Activated naive CD4-positive, alpha-beta T cell treated with anti-CD3 and anti-CD28 coated beads, Interleukin-2, amount 50 U/mL, for 72 hours (primary cell): ENCODE measurements at regions not wholly inside any gene's neighbourhood (a gene's known extent, or its start where the extent isn't known, plus 50 kb on each side); places are given as distances from the start of the nearest gene placed in this dataset.

ENCODE experiments used
- ATAC-seq, 2 donors: fragments of 150-1000 bp; cut with Tn5 transposase; 2 replicates each; pipeline ENCODE4 v1.10.0; 2021; ENCODE audit warnings: mild to moderate bottlenecking in 2 of 2, moderate library complexity in 2 of 2
- DNase-seq, 2 donors: peaks; one replicate each; pipeline ENCODE4 v3.0.0; 2021 to 2022; ENCODE audit warnings: low spot score in 2 of 2
- H3K27ac Mint-ChIP-seq, 2 donors: one replicate each; pipeline ENCODE4 v1.8.0; 2022; ENCODE audit warnings: mild to moderate bottlenecking in 2 of 2, mixed read lengths in 2 of 2
- H3K36me3 Mint-ChIP-seq, 2 donors: one replicate each; pipeline ENCODE4 v1.8.0; 2022; ENCODE audit warnings: mixed read lengths in 2 of 2
- H3K9me3 Mint-ChIP-seq, 2 donors: one replicate each; pipeline ENCODE4 v1.8.0; 2022; ENCODE audit warnings: mixed read lengths in 2 of 2

DNA sequence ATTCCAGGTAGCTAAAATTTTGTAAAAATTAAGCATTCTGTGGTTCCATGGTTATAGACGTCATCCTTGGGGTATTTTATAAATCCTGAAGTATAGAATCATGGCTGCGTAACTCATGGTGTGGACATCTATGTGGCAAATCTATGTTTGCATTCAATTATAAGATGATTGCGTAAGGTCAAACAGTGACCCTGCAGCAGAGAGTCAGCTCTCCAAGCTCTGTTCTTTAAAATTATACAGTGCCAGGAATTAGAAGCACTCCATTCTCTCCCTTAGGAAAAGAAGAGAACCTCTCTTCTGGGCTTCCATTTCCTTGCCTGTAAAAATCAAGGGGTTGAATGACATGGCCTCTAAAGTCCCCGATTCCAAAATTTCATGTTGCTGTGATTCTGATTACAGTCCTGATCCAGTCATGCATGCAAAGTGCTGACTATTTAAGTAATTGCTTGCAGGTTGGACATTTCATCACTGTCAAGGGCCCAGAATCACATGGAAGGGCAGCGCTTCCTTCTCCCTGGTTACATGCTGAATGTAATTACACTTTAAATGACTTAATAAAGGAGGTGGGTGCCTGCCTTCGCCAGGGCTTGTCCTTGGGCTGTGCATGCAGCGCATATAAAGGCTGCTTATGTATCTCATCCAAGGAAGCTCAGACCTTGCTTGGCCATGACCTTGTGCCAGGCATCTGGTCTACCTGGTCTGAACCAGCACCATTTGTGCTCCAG, 550.7 kb downstream of the TYW1 start:
- Mint-ChIP-seq H3K27ac (no peak overlapping the region), H3K9me3 (peaks cover 4 to 5% of the 10 kb centered on the region in 2 donors), H3K36me3 (no peaks in the 10 kb centered on the region)
- no peak for ATAC-seq
- no peak for DNase-seq

DNA sequence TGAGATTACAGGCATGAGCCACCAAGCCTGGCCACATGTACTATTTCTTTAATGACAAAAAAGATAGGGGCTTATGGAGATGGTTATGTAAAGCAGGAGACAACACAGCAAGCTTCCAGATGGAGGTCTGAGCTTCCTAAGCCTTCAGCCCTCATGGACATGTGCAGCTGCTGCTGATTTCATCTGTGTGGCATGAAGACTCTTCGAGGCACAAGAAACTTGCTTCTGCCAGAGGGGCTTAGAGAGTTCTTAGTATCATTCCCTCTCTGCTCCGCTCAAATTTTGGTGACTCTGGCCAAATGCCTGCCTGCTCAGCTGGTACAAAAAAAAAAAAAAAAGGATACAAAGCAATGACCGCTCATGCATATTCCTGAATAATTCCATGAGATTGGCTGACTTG, 552.5 kb downstream of the TYW1 start:
- no peaks in the 10 kb centered on the region for H3K36me3 Mint-ChIP-seq
- DNase-seq (no peak), ATAC-seq (no peak)
- H3K27ac Mint-ChIP-seq = no peak overlapping the region
- peaks cover 4 to 12% of the 10 kb centered on the region in 2 donors for H3K9me3 Mint-ChIP-seq

DNA sequence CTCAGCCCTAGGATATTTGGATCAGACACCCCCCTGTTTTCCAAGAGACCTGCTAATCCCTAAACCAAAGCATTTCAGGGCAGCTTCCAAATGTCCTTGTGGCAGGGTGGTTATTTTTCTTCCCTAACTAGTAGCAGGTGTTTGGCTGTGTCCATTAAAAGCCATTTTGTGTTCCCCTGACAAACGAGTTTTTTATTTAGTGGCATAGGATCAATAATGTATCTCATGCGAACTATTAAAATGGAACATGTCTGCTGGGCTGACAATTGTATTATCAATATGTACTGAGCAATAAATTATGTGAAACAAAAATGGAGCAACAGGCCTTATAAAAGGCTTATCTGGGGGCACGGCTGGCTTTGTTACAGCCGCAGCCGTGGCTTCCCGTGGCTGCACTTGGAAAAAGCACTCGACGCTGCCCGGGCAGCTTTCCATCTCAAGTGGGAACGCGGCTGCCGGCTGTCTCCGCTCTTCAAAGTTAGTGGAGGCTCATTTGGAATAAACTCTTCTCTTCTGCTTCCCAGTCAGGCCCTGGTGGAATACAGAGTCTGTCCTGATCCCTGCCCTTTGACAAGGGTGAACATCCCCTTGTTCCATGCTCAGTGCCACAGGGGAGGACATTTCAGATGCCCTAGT, 554.3 kb downstream of the TYW1 start:
- DNase-seq (no peak), ATAC-seq (no peak)
- H3K27ac Mint-ChIP-seq = no peak overlapping the region
- peaks cover 4 to 12% of the 10 kb centered on the region in 2 donors for H3K9me3 Mint-ChIP-seq
- no peaks in the 10 kb centered on the region for H3K36me3 Mint-ChIP-seq

DNA sequence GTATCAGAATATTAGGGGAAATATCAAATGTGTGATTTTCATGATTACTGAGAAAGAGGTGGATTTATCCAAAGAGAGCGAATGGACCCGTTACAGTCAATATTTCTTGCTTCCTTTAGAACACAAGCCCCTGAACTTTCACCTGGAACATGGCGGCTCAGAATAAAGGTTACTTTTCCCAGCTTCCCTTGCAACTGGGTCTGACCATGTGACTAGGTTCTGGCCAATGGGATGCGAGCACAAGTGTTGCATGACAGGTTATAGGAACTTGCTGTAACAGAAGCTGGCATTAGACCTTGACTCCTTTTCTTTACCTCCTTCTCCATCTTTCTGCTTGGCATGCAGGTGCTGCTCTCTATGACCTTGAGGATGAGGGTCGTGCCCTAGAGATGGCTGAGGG, 556.1 kb downstream of the TYW1 start:
- Mint-ChIP-seq H3K36me3 (no peaks in the 10 kb centered on the region), H3K27ac (no peak overlapping the region), H3K9me3 (peaks cover 6 to 12% of the 10 kb centered on the region in 2 donors)
- ATAC-seq (no peak), DNase-seq (no peak)

DNA sequence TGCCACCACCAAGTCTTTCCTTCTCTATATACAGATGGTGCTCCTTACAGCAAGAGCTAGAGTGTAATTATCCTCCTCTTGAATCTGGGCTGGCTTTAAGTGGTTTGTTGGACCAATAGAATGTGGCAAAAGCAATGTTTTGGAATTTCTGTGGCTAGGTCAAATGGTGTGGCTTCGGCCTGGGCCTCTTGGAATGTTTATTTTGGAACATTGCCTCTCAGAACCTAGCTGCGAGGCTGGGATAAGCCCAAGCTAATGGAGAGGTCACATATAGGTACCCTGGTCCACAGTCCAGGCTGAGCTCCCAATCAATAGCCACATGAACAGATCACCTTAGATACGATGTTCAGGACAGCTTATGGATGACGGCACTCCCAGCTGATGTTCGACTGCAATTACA, 556.7 kb downstream of the TYW1 start:
- DNase-seq = no peak
- Mint-ChIP-seq H3K36me3 (no peaks in the 10 kb centered on the region), H3K9me3 (peaks cover 5 to 12% of the 10 kb centered on the region in 2 donors), H3K27ac (no peak overlapping the region)
- ATAC-seq = no peak

DNA sequence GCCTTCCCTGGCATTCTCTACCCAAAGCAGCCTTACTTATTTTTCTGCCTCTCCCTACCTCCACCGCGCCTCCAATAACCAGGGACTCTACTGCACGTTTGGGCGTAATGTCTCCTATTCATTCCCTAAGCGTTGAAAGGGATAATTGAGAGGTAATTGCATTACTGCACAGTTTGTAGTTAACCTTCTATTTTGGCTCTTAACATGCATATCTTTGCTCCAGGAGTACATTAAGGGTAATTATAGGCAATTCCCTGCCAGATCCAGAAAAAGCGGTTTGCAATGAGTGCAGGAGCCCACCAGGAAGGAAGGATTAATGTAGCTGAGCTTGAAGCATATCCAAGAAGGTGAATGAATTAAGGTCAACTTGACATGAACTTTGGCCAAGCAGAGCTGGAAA, 558.4 kb downstream of the TYW1 start:
- peaks cover 8 to 25% of the 10 kb centered on the region in 2 donors for H3K9me3 Mint-ChIP-seq
- no peak overlapping the region for H3K27ac Mint-ChIP-seq
- no peaks in the 10 kb centered on the region for H3K36me3 Mint-ChIP-seq
- no peak for DNase-seq
- no peak for ATAC-seq

DNA sequence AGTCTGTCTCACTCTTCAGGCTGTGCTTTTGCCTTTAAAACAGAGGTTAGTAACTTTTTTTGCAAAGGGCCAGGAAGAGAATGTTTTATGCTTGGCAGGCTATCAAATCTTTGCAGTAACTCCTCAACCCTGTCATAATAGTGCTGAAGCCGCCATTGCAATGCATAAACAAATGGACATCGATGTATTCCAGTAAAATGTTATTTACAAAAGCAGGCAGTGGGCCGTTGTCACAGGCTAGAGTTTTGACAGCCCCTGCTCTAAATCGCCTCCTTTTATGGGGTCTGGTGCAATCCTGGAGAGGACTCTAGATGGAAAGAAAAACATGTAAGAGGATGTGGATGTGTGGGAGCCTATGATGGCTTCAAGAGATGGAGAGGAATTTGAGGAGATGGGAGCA, 568.3 kb downstream of the TYW1 start:
- DNase-seq = no peak
- H3K9me3 Mint-ChIP-seq = peaks cover 9 to 12% of the 10 kb centered on the region in 2 donors
- no peak overlapping the region for H3K27ac Mint-ChIP-seq
- ATAC-seq = no peak
- no peaks in the 10 kb centered on the region for H3K36me3 Mint-ChIP-seq

DNA sequence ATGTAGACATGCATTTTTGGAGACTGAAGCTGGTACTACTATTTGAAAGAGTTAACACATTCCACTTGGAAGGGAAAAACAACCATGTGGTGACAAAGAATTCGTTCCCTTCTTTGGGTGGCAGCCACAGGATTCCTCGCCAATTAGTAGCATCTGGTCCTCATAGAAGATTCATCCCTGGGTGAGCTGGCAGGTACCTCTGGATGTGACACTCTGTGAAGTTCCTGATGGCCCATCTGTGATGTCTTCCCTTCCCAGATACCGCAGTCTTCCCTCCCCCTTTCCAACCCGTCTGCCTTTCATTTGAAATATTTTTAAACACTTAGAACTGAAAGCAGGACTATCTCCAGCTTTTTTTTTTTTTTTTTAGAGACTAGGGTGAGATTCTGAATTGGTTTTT, 569.5 kb downstream of the TYW1 start:
- Mint-ChIP-seq H3K27ac (no peak overlapping the region), H3K9me3 (peaks cover 9 to 15% of the 10 kb centered on the region in 2 donors), H3K36me3 (no peaks in the 10 kb centered on the region)
- no peak for ATAC-seq
- no peak for DNase-seq

DNA sequence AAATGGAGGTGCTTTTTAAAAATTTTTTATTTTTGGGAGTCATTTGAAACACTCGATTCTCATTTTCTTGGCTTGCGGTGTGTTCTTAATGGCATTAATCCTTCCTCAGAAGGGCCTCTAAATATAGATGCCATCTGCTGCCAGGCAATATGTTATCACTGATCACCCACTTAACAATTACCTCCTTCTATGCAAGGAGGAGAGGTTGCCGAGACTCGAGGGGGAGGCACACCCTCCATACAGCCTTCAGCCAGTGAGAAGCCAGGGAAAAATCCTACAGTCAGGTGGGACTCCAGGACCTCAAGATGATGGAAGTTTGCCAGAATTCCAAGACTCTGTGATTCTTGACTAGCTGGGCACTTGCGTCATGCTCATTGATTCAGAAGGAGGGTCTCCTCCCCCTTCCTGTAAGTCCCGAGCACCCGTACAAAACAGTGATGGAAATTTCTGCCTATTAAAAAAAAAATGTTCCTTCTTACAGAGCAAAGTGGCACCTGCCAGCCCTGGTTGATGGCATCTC, 574.5 kb downstream of the TYW1 start:
- Mint-ChIP-seq H3K36me3 (no peaks in the 10 kb centered on the region), H3K9me3 (peaks cover 5 to 11% of the 10 kb centered on the region in 2 donors), H3K27ac (no peak overlapping the region)
- DNase-seq (no peak), ATAC-seq (no peak)

DNA sequence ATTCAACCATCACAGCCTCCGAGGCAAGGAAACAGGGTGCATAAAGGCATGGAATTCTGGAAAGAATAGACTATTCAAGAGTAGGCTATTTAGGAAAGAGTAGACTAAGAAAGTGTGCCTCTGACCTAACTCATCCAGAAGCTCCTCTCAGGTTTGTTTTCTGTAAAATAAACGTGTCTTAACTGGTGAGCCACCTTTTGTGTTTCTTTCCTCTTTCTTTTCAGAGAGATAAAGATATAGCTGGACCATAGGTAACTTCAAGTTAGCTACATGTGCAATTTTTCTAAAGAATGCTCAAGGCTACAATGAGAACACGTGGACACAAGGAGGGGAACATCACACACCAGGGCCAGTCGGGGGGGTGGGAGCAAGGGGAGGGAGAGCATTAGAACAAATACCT, 577.0 kb downstream of the TYW1 start:
- Mint-ChIP-seq H3K27ac (no peak overlapping the region), H3K36me3 (no peaks in the 10 kb centered on the region), H3K9me3 (peaks cover 5 to 11% of the 10 kb centered on the region in 2 donors)
- ATAC-seq = no peak
- no peak for DNase-seq

DNA sequence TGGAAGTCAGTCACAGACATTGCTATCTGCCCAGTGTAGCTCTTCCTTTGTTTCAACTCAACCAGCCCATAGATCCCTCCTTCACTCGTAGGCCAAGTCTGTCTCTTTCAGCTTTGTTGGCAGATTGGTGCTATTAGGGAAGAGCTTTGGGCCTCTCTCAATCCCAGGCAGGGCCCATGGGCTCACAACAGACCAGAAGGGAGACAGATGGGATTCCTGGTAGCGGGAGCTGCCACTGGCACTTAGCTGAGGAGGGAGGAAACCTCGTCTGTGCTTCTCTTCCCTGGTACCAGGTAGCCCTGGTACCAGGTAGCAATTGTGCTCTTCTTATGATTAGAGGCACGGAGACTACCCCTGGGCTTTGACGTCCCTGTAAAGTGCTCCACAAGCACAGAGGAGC, 592.0 kb downstream of the TYW1 start:
- H3K9me3 Mint-ChIP-seq = peaks cover 20 to 28% of the 10 kb centered on the region in 2 donors
- H3K27ac Mint-ChIP-seq = no peak overlapping the region
- DNase-seq = no peak
- no peak for ATAC-seq
- H3K36me3 Mint-ChIP-seq = peaks cover 0 to 6% of the 10 kb centered on the region in 2 donors

DNA sequence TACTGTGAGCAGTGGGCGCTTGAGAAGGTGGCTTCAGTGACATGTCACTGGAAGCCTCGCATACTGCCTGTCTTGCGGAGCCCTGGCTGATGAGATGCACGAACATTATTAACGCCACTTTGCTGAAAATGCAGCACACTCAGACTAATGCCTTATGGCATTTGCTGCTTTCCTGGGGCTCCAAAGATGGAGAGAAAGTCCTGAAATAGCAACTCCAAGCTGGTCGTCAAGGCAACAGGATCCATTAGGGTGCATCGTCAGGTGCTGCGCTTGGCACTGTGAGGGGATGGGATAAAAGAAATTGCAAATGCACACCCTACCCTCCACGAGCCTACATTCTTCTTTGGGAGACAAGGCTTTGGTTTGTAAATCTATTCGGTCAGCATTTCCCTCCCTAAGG, 592.5 kb downstream of the TYW1 start:
- Mint-ChIP-seq H3K9me3 (peaks cover 20 to 27% of the 10 kb centered on the region in 2 donors), H3K36me3 (peaks cover 0 to 2% of the 10 kb centered on the region in 2 donors), H3K27ac (no peak overlapping the region)
- ATAC-seq (no peak), DNase-seq (no peak)

DNA sequence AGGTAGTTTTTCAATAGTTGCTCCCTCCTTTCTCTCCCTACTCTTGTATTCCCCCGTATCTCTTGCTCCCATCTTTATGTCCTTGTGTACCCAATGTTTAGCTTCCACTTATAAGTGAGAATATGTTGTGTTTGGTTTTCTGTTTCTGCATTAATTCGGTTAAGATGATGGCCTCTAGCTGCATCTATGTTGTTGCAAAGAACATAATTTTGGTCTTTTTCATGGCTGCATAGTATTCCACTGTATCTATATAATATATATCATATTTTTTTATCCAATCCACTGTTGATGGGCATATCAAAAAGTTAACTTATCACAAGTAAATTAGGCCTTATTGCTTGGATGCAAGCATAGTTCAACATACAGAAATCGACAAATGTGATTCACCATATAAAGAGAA, 594.0 kb downstream of the TYW1 start:
- no peaks in the 10 kb centered on the region for H3K36me3 Mint-ChIP-seq
- DNase-seq = no peak
- no peak overlapping the region for H3K27ac Mint-ChIP-seq
- ATAC-seq = no peak
- H3K9me3 Mint-ChIP-seq = peaks cover 17 to 26% of the 10 kb centered on the region in 2 donors

DNA sequence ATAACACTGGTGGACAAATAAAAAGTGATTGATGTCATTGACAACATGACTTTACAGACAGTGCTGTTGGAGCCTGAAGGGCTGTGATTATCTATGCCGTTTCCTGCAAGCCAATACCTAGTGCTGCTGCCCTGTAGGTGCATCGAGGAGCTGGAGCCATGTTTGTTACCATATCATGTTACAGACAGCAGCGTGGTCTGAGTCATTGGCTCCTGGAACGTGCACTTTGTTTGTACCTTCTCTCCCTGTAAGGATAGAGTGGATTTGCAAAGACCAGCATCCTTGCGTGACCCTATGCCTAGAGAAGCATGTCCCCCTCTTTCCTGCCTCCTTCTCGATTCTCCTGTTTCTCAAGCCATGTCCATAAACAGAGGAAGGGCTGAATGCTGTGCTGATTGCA, 597.2 kb downstream of the TYW1 start:
- no peaks in the 10 kb centered on the region for H3K36me3 Mint-ChIP-seq
- DNase-seq (no peak), ATAC-seq (no peak)

DNA sequence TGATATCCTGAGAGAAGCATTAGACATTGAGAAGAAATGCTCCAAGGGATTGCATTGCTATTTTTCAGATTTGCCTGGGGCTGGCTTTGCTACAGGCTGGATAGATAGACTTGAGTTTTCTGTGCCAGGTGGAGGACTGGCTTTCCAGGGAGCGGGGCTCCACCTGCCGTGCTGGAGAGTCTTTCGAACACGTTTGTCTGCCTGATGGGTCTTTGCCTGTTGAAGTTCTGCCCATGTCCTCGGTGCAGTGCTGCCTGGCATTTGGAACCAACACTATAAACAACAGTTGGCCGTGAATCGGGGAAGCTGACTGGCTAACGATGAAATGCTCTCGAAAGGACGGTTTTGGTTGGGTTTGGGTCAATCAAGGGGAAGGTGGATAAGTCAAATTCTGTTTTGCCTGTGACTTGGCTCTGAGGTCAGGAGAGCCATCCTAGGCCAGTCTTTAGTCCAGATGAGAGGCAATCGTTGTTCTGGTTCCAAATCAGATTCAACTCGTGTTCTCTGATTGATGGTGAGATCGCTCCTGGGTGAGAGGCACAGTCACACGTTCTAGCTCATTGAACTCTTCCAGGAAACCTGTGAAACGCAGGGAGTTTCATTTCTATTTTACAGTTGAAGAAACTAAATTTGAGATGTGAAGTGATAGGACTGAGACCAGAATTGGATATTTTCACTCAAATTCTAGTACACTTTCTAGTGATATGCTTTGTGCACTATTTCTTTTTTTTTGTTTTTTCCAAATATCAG, 599.0 kb downstream of the TYW1 start:
- Mint-ChIP-seq H3K9me3 (peaks cover 12% of the 10 kb centered on the region in 2 donors), H3K36me3 (no peaks in the 10 kb centered on the region), H3K27ac (no peak overlapping the region)
- no peak for ATAC-seq
- DNase-seq = no peak

More for the DNA sequence above, 597.2 kb downstream of the TYW1 start:
- Mint-ChIP-seq H3K27ac (no peak overlapping the region), H3K9me3 (peaks cover 18 to 22% of the 10 kb centered on the region in 2 donors)

DNA sequence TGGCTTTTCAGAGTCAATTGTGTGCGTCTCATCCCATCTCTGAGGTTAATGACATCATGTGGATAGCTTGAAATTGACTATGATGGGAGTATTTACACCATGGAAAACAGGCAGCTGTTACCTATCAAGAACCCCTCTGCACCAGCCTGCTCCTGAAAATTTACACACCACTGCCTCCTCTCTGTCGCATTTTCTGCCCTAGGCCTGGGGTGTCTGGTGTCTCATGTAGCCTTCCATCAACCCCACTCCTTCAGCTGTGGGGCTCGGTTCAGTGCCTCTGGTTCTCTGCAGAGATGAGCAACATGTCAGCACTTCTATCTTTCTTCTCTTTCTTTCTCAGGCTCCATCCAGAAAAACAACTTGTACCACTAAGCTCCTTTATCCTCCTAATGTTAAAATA, 600.5 kb downstream of the TYW1 start:
- Mint-ChIP-seq H3K9me3 (peaks cover 9 to 16% of the 10 kb centered on the region in 2 donors), H3K27ac (no peak overlapping the region), H3K36me3 (peaks cover 0 to 2% of the 10 kb centered on the region in 2 donors)
- no peak for ATAC-seq
- DNase-seq = no peak

DNA sequence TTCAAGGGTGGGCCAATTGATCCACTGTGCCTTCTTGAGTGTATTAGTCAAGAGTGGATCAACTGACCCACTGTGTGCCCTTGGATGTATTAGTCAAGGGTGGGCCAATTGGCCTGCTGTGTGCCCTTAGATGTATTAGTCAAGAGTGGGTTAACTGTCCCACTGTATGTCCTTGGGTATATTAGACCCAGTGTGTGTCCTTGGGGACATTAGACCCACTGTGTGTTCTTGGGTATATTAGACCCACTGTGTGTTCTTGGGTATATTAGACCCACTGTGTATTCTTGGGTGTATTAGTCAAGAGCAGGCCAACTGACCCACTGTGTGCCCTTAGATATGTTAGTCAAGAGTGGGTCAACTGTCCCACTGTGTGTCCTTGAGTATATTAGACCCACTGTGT, 601.8 kb downstream of the TYW1 start:
- Mint-ChIP-seq H3K9me3 (peaks cover 14 to 15% of the 10 kb centered on the region in 2 donors), H3K36me3 (peaks cover 0 to 5% of the 10 kb centered on the region in 2 donors), H3K27ac (no peak overlapping the region)
- DNase-seq (no peak), ATAC-seq (no peak)
